Endothelial cell of umbilical vein (primary cell): ENCODE measurements at regions not wholly inside any gene's neighbourhood (a gene's known extent, or its start where the extent isn't known, plus 50 kb on each side); places are given as distances from the start of the nearest gene placed in this dataset.

Experiments
- BruUV-seq: library from RNA; stranded (reverse); fragments of 400-500 nt; replicated peaks from 2 replicates; lab custom pipeline; 2021; lab: Mats Ljungman, UMichigan
- CTCF ChIA-PET: fragments of 300-600, 350-600 bp; sonication (Branson Sonifier 250); formaldehyde crosslinking; loops from one replicate; lab custom pipeline; 2021; ENCODE audit warnings: antibody characterized with exemption, inconsistent platforms; lab: Charles Lee
- POLR2A ChIA-PET: fragments of 300-600, 350-600 bp; sonication (Branson Sonifier 250); formaldehyde crosslinking; loops from one replicate; lab custom pipeline; 2021; ENCODE audit warnings: antibody characterized with exemption, inconsistent platforms; lab: Charles Lee
- DNase-seq: peaks from one replicate; pipeline ENCODE4 v3.0.0-alpha.2; 2011; ENCODE audit warnings: low read depth, low spot score
- FAIRE-seq: peaks from 2 replicates; lab custom pipeline; 2011; peaks lifted over from hg19 to GRCh38; lab: Jason Lieb, UNC
- H2AFZ ChIP-seq: 2 replicates; pipeline ENCODE4 v1.6.0; 2012; ENCODE audit warnings: low read depth, low read length, control low read depth, inconsistent platforms
- H3K27ac ChIP-seq: 2 replicates; pipeline ENCODE4 v1.5.1; 2011; ENCODE audit warnings: low read depth, mild to moderate bottlenecking, control low read depth, low read length, moderate library complexity; ENCODE audit not compliant: insufficient read depth
- H3K27me3 ChIP-seq, 2 experiments: 2 replicates each; pipeline versions ENCODE4 v1.6.0 to v1.6.1; 2011; ENCODE audit warnings: low read length in 2 of 2, mixed read lengths in 1 of 2; ENCODE audit not compliant: control insufficient read depth in 2 of 2, insufficient read depth in 2 of 2
- H3K36me3 ChIP-seq, 2 experiments: 2 replicates in 1 of 2; 3 replicates in 1 of 2; pipeline ENCODE4 v1.5.1; 2011; ENCODE audit warnings: low read length in 2 of 2, mild to moderate bottlenecking in 1 of 2, moderate library complexity in 1 of 2; ENCODE audit not compliant: control insufficient read depth in 2 of 2, insufficient read depth in 2 of 2; ENCODE audit errors: extremely low read depth in 1 of 2
- H3K4me1 ChIP-seq: 3 replicates; pipeline ENCODE4 v1.5.1; 2011; ENCODE audit warnings: mild to moderate bottlenecking, low read length; ENCODE audit not compliant: control insufficient read depth, insufficient read depth; ENCODE audit errors: extremely low read depth
- H3K4me2 ChIP-seq: 2 replicates; pipeline ENCODE4 v1.6.1; 2011; ENCODE audit warnings: low read length, control low read depth, mixed read lengths; ENCODE audit not compliant: insufficient read depth
- H3K4me3 ChIP-seq, 3 experiments: fragments of 200-600 bp in 1 of 3; sonication (generic), shearing (Covaris generic) in 1 of 3; replicated peaks in 1 of 3; 2 replicates each; pipeline ENCODE4 v1.5.1; 2011 to 2016; ENCODE audit warnings: control low read depth in 3 of 3, low read length in 3 of 3, mild to moderate bottlenecking in 2 of 3, inconsistent platforms in 1 of 3, low read depth in 1 of 3, moderate library complexity in 1 of 3; ENCODE audit not compliant: insufficient read depth in 1 of 3
- H3K79me2 ChIP-seq: 2 replicates; pipeline ENCODE4 v1.6.0; 2012; ENCODE audit warnings: low read length, inconsistent platforms; ENCODE audit not compliant: control insufficient read depth, insufficient read depth
- H3K9ac ChIP-seq: replicated peaks from 2 replicates; pipeline ENCODE3; 2011; ENCODE audit warnings: low read length, control low read depth; ENCODE audit not compliant: insufficient read depth; ENCODE audit errors: extremely low read depth
- H3K9me1 ChIP-seq: replicated peaks from 3 replicates; pipeline ENCODE4 v1.6.0; 2011; ENCODE audit warnings: mild to moderate bottlenecking, low read length; ENCODE audit not compliant: control insufficient read depth, insufficient read depth; ENCODE audit errors: extremely low read depth
- H3K9me3 ChIP-seq: replicated peaks from 2 replicates; pipeline ENCODE4 v1.5.1; 2012; ENCODE audit warnings: low read length, inconsistent platforms; ENCODE audit not compliant: control insufficient read depth, insufficient read depth
- H4K20me1 ChIP-seq: replicated peaks from 2 replicates; pipeline ENCODE3; 2011; ENCODE audit warnings: mild to moderate bottlenecking, low read length; ENCODE audit not compliant: control insufficient read depth, insufficient read depth; ENCODE audit errors: extremely low read depth
- EZH2 ChIP-seq: IDR thresholded peaks from 2 replicates; pipeline ENCODE4 v1.6.1; 2012; ENCODE audit warnings: borderline replicate concordance, low read depth, mild to moderate bottlenecking, moderate library complexity, low read length, inconsistent platforms; ENCODE audit not compliant: severe bottlenecking
- FOS ChIP-seq: IDR thresholded peaks from 2 replicates; pipeline ENCODE4 v1.6.1; 2011; ENCODE audit warnings: mild to moderate bottlenecking, low read length, moderate library complexity, borderline replicate concordance; ENCODE audit not compliant: insufficient read depth
- GATA2 ChIP-seq: IDR thresholded peaks from 2 replicates; pipeline ENCODE4 v1.7.0; 2011; ENCODE audit warnings: low read depth, mild to moderate bottlenecking, moderate library complexity, mixed read lengths, low read length; ENCODE audit not compliant: insufficient read length, insufficient read depth
- JUN ChIP-seq: IDR thresholded peaks from 2 replicates; pipeline ENCODE4 v1.6.1; 2011; ENCODE audit warnings: borderline replicate concordance, low read depth; ENCODE audit not compliant: insufficient read length, insufficient read depth
- MAX ChIP-seq: IDR thresholded peaks from 2 replicates; pipeline ENCODE4 v1.6.1; 2011; ENCODE audit not compliant: insufficient read depth, insufficient read length
- MYC ChIP-seq: IDR thresholded peaks from one replicate; pipeline ENCODE4 v1.6.1; 2011; ENCODE audit warnings: mild to moderate bottlenecking, low read depth, low read length
- POLR2A ChIP-seq: IDR thresholded peaks from 2 replicates; pipeline ENCODE4 v1.6.1; 2012; ENCODE audit warnings: low read depth, mild to moderate bottlenecking, control low read depth, low read length
- POLR2AphosphoS5 ChIP-seq: IDR thresholded peaks from 2 replicates; pipeline ENCODE4 v1.6.1; 2012; ENCODE audit warnings: low read depth, mild to moderate bottlenecking, control low read depth, low read length, moderate library complexity; ENCODE audit not compliant: insufficient read depth
- dilution Hi-C: fragments of 300-500 bp; cut with MboI; formaldehyde crosslinking; loops from one replicate; pipeline ENCODE4 v1.15.0; 2019; ENCODE audit warnings: low sequenced_read_pairs; ENCODE audit not compliant: extremely low pct_ligation_motif_present
- intact Hi-C: fragments of 100-400 bp; cut with micrococcal nuclease; formaldehyde crosslinking; loops from one replicate; pipeline ENCODE4 v1.10.0; 2022
- TF ChIP-seq, protein P1 (sequence below), 2 donors: IDR thresholded peaks; 1 replicate in 1 of 2; 2 replicates in 1 of 2; pipeline ENCODE4 v1.5.1; 2011; ENCODE audit warnings: low read length in 2 of 2, mild to moderate bottlenecking in 2 of 2, moderate library complexity in 2 of 2, control low read depth in 1 of 2, inconsistent platforms in 1 of 2, low read depth in 1 of 2; ENCODE audit not compliant: insufficient read depth in 1 of 2; ENCODE audit errors: extremely low read depth in 1 of 2

GRCh38 chr12:23217158-23217557, 592.2 kb downstream of the ETNK1 start:
- H4K20me1 ChIP-seq: no peaks in the 10 kb centered on the region
- H3K27me3 ChIP-seq: no peaks in the 10 kb centered on the region
- no peak overlapping the region for H3K9ac ChIP-seq
- dilution Hi-C loops: no loop called here
- no peaks in the 10 kb centered on the region for H3K9me1 ChIP-seq
- TF ChIP-seq FOS: no peak
- TF ChIP-seq, protein P1, sequence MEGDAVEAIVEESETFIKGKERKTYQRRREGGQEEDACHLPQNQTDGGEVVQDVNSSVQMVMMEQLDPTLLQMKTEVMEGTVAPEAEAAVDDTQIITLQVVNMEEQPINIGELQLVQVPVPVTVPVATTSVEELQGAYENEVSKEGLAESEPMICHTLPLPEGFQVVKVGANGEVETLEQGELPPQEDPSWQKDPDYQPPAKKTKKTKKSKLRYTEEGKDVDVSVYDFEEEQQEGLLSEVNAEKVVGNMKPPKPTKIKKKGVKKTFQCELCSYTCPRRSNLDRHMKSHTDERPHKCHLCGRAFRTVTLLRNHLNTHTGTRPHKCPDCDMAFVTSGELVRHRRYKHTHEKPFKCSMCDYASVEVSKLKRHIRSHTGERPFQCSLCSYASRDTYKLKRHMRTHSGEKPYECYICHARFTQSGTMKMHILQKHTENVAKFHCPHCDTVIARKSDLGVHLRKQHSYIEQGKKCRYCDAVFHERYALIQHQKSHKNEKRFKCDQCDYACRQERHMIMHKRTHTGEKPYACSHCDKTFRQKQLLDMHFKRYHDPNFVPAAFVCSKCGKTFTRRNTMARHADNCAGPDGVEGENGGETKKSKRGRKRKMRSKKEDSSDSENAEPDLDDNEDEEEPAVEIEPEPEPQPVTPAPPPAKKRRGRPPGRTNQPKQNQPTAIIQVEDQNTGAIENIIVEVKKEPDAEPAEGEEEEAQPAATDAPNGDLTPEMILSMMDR (IDR thresholded peaks at IDR 0.05; ENCODE audit: extremely low read depth in 1 of 2, insufficient read depth in 1 of 2, low read depth in 1 of 2, low read length in 2 of 2): peak in 1 of 2 donors; percentile 3
- no peak for TF ChIP-seq MYC
- ChIA-PET POLR2A (no interaction called here), CTCF (no interaction called here)
- BruUV-seq: no TSS peak
- FAIRE-seq: no peak
- no peak overlapping the region for H3K4me2 ChIP-seq
- peak; percentile 21 for DNase-seq
- no peak overlapping the region for H3K27ac ChIP-seq
- intact Hi-C loops: no loop called here
- no peak overlapping the region for H2AFZ ChIP-seq
- H3K79me2 ChIP-seq: no peaks in the 10 kb centered on the region
- no peaks in the 10 kb centered on the region for H3K9me3 ChIP-seq
- H3K4me1 ChIP-seq: no peaks in the 10 kb centered on the region
- no peaks in the 10 kb centered on the region for H3K36me3 ChIP-seq
- H3K4me3 ChIP-seq: no peak overlapping the region

GRCh38 chr12:23217667-23218066, 592.7 kb downstream of the ETNK1 start:
- dilution Hi-C loops: no loop called here
- H4K20me1 ChIP-seq: no peaks in the 10 kb centered on the region
- no peaks in the 10 kb centered on the region for H3K27me3 ChIP-seq
- H3K79me2 ChIP-seq: no peaks in the 10 kb centered on the region
- CTCF ChIA-PET: no interaction called here
- H3K27ac ChIP-seq: no peak overlapping the region
- TF ChIP-seq GATA2 (no peak), MAX (no peak), JUN (no peak), POLR2AphosphoS5 (no peak), POLR2A (no peak), EZH2 (no peak), FOS (no peak), MYC (no peak)
- TF ChIP-seq, protein P1 (IDR thresholded peaks at IDR 0.05; ENCODE audit: extremely low read depth in 1 of 2, insufficient read depth in 1 of 2, low read depth in 1 of 2, low read length in 2 of 2): no peak
- POLR2A ChIA-PET: no interaction called here
- H3K9me1 ChIP-seq: no peaks in the 10 kb centered on the region
- H2AFZ ChIP-seq: no peak overlapping the region
- intact Hi-C loops: no loop called here
- H3K9ac ChIP-seq: no peak overlapping the region
- DNase-seq: no peak
- H3K4me1 ChIP-seq: no peaks in the 10 kb centered on the region
- H3K4me2 ChIP-seq: no peak overlapping the region
- H3K9me3 ChIP-seq: no peaks in the 10 kb centered on the region
- H3K36me3 ChIP-seq: no peaks in the 10 kb centered on the region
- no TSS peak for BruUV-seq
- no peak for FAIRE-seq
- no peak overlapping the region for H3K4me3 ChIP-seq
